Activated CD4-positive, alpha-beta T cell treated with anti-CD3 and anti-CD28 coated beads for 1 hour (primary cell): ENCODE measurements at regions not wholly inside any gene's neighbourhood (a gene's known extent, or its start where the extent isn't known, plus 50 kb on each side); places are given as distances from the start of the nearest gene placed in this dataset.
"Not testable (repeated sequence)": the region's sequence is repeated elsewhere in the genome, so short reads cannot be mapped to it uniquely, and the experiment has no call there.

Experiments
- DNase-seq: peaks from one replicate; pipeline ENCODE4 v3.0.0-alpha.2; 2020

DNA sequence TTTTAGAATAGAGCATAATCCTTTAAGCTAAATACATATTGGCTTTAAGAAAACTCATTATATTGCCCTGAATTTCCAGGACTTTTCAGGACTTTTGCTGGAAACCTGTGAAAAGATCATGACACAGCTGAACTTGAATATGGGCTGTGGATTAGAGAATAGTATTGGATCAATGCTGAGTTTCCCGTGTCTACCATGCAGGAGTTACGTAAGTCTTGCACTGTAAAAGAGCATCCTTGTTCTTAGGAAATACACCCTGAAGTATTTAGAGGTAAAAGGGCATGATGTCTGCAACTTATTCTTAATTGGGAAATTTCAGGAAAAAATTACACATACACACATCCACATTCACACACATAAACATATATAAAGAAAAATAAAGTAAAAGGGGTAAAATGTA, 82.1 kb downstream of the ZFP36L2 start:
- no peak for DNase-seq

DNA sequence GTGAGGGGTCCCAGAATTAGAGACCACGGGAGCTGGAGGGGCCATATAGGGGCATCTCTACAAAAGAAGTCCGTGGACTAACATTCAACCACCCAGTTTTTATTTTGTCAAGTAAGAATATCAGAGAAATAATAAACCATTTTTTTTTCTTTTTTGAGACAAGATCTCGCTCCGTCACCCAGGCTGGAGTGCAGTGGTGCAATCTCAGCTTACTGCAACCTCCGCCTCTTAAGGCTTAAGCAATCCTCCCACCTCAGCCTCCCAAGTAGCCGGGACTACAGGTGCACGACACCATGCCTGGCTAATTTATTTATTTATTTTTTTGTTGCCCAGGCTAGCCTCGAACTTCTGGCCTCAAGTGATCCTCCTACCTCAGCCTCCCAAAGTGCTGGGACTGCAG, 82.7 kb downstream of the ZFP36L2 start:
- DNase-seq, result no peak

DNA sequence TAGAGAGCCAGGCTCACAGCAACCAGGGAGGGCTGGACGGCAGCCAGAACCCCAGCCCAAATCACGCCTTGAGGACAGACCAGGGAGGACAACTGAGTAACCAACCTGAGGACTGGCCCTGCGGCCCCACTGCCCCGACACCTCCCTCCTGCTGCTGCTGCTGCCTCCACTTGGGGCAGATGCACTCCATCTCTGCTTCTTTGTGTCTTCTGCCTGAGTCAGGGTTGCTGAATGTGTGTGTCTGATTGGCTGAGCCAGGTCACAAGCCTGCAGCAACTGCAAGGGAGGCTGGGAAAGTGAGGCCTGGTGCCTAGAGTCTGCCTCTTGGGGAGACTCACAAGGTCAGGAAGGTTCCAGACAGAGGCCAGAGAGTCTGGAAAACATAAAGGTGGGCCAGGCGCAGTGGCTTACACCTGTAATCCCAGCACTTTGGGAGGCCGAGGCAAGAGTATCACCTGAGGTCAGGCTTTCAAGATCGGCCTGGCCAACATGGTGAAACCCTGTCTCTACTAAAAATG, 83.4 kb downstream of the ZFP36L2 start:
- DNase-seq, result no peak

DNA sequence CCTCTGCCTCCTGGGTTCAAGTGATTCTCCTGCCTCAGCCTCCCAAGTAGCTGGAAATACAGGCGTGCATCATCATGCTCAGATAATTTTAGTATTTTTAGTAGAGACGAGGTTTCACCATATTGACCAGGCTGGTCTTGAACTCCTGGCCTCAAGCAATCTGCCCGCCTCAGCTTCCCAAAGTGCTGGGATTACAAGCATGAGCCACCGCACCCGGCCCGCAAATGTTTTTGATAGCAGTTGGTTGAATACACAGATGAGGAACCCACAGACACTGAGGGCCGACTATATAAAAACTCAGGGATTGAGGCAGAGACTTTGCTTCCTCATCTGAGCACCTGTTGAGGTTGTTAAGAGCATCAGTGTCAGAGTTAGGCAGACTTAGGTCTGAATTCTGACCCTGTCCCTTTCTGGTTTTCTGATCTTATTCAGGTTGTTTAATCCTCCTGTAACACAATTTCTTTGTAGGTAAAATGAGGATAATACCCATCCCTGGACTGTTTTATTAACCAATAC, 84.7 kb downstream of the ZFP36L2 start:
- not testable (repeated sequence) for DNase-seq

DNA sequence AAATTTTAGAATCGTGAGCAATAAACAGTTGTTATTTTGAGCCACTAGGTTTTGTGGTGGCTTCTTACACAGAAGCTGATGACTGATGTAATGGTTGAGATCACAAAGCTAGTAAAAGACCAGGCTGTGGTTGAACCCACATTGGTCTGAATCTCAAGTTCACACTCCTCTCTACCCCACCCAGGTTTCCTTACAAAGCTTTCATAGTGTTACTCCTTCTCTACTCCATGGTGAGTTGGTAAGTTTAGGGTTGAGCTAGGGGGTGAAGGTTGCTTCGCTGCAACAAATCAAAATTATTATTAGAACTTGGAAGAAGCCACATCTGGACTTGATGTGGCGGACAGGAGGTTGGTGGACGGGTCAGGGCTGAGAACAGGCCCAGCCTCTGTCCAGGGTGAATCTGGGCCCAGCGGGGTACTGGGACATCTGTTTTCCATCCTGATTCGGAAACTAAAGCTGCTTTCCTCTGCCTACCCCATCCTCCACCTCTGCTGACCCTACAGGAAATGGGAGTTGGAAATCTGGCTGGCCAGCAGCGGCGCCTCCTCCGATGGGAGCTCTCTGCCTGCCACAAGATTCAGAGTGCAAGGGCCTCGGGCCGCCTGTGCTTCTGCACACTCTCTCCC, 86.3 kb downstream of the ZFP36L2 start:
- DNase-seq, result no peak

DNA sequence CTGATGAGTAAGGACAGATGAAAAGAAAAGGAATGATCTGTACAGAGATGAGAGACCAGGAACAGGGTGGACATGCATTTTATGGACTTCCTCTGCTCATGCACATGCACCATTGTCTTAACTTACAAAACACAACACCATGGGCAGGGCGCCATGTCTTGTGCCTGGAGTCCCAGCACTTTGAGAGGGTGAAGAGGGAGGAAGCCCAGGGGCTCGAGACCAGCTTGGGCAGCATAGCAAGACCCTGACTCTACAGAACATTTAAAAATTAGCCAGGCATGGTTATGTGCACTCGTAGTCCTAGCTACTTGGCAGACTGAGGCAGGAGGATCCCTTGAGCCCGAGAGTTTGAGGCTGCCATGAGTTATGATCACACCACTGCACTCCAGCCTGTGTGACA, 86.9 kb downstream of the ZFP36L2 start:
- DNase-seq, result no peak

DNA sequence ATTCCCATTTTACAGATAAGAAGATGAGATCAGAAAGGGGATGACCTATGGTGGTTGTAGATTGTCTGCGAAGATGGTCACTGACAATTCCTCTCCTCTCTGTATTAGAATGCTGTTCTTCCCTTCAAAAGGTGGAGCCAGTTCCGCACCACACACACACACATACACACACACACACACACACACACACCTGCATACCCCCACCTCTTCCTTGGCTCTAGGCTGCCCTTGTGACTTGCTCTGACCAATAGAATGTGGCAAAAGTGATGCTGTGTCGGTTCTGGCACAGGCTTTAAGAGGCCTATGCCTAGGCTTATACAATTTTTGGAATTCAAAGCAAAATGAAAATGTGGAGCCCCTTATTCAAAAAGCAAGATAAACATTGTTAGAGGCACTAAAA, 88.0 kb downstream of the ZFP36L2 start:
- no peak for DNase-seq

DNA sequence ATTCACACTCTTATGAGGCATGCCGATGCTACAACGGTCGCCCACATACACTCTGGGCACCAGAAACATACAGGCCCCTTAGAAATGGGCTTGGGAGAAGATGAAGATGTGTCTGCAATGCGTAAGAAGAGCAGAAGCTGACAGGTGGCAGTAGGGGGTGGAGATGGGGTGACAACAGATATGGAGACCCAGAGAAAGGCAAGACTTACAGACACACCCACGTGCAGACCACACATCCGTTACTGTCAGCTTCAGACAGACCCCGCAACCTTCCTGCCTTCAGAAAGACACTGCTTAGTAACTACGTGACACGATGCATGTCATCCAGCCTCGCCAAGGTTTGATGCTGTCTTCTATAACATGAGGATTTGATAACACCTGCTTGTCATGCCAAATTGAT, 89.5 kb downstream of the ZFP36L2 start:
- DNase-seq, result peak; percentile 65

DNA sequence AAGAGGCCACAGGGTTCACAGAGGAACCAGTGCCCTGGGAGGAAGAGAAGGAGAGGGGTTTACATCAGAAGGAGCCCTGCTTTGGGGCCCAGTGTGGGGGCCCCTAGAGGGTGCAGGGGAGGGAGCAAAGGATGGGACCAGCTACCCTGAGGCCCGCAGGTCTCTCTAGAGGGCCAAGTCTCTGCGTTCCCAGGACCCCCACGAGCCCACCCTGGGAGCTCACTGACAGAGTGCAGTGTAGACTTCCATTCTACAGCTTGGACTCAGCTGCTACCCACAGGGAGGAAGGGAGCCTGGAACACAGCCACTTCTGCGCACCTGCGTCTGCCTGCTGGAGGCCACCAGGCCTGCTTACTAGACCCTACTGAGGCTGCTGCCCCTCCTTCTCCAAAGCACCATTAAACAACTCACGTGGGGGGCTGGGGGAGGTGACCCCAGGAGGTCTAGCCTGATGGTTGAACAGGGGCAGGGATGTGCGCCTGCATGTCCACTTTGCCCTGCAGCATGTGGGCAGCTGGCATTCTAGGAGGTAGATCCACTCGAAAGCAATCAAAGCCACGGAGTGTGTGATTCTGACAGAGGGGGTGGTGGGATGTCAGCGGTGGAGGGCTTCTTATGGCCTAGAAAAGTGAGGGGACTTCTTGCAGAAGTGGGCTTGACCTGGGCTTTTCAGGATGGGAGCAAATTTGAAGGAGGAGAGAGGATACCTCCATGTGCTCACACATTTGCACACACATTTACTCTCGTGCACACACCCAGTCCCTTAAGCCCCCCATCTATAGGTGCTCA, 90.2 kb downstream of the ZFP36L2 start:
- no peak for DNase-seq

DNA sequence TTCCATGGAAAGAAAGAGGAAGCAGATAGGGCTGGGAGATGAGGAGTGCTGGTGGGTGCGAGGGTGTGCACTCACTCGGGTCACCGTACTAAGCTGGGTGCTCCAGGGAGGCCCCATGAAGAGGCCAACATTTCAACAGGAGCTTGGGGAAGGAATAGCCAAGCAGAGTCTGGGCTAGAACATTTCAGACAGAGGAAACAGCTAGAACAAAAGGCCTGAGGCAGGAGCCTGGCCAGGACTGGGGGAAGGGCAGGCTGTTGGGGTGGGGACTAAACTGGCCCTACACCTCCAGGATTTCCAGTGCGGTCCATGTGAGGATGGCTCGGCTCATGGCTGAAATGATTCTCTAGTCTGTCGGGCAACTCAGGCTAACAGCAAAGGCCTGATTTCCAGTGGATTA, 90.8 kb downstream of the ZFP36L2 start:
- no peak for DNase-seq

DNA sequence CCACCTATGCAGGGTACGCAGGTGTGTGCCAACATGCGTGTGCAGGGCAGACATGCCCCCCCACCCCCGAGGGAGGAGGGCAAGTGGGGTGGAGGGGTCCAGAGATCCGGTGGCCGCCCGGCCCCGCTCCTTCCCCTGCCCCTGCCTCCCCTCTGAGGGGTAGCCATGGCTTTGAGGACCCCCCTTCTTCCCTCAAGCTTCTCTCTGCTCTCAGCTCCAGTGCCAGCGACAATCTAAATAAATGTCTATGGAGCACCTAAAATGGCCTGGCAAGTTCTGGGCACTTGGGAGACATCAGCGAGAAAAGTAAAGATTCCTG, 91.9 kb downstream of the ZFP36L2 start:
- DNase-seq, result no peak

DNA sequence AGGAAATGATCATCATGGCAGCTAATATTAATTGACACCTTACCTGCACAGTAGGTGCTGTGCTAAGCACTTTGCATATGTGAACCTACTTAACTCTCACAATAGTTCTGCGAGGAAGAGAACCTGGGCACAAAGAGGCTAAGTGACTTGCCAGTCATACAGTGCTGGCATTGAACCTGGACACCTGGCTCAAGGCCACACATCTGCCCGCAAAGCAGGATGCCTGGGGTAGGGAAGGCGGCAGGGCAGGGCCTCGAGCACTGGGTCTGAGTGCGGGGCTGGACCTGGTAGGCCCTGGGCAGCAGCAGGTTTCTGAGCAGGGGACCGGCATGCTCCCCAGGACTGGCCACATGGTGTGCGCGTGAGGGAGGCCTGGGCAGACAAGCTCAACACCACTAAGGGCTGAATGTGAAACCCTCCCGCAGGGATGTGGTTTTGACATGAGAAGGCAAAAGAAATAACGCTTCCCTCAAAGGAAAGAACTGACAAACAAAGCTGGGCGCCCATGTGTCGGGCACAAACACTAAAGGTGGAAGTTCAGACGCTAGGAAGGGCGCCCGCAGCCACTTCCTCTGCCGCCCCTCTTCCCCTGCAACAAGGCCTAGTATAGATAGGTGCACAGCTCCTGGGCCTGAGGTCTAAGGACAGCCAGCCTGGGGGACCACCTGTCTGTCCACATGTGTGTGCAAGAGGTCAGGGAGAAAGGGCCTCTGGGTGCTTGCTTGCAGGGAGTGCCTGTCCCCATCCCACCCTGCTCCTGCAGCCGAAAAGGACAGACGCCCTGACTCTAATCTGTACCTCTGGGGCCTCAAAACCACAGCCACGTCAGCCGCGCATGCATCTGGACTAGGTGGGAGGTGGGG, 92.5 kb downstream of the ZFP36L2 start:
- peak; percentile 63 for DNase-seq

DNA sequence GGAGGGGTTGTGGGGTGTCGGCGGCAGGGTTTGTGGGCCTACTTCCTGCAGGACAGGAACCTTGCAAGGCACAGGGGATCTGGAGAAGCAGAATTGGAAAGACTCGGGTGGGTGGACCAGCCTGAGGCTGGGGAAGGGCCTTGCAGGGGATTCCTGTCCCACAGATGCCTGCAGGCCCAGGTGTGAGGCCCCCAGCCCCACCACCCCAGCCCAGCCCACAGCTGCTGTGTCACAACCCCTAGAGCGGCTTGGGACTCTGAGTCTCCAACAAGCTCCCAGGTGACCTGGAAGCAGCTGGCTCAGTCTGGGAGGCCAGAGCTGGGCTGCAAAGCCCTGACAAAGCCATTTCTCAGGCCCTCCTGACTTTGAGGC, 93.1 kb downstream of the ZFP36L2 start:
- DNase-seq, result no peak

DNA sequence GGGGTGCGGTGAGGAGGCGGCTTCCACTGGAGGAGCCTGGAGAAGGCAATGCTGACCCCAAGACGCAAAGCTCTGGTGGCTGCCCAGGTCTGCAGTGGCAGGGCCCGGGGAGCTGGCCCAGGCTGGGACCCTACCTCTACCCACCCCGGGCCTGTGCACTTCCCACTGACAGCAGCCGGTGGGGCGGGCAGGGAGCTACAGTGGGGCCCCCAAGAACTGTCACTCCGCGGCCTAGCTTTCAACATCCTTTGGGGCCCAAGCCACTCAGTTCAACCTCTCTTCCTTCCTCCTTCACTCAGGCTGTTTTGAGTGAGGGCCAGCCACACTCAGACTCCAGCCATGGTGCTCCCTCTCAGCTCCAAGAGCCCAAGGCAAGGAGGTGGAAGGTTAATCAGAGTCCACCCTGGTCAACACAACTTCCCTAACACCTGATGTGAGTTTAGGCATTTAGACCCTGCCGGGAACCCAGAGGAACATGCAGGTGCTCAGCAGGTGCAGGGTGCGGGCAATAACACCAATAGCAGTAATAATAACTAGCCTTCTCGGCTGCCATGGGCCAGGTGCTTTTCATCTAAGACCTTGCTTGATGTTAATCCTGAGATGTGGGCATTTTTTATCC, 93.6 kb downstream of the ZFP36L2 start:
- no peak for DNase-seq

DNA sequence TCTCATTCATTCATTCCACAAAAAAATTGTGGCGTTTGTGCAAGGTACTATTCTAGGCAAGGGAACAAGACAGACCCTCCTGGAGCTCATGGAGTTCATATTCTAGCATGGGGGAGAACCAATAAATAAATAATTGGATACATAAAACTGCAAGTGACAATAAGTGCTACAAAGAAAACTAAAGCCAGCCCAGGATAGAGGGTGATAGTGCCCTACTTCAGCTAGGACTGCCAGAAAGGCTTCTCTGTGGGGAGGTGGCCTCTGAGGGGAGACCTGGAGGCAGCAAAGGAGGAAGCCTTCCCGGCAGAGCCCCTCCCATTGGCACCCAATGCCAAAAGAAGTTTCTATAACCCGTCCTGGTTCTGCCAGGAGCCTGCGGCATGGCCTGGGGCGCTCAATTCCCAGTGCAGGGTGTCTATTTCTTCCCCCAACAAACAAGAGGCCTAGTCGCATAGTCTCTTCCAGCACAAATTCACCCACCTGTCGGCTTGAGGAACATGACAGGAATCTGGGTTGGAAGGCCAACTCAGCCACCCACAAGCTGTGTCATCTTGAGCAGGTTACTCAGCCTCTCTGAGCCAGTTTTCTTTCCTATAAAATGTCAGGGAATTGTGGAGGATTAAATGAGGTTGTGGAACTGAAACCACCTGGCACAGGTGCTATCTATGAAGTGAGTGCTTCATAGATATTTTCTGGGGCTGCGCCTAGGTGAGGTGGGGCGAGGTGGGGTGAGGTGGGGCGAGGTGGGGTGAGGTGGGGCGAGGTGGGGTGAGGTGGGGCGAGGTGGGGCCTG, 94.3 kb downstream of the ZFP36L2 start:
- no peak for DNase-seq

DNA sequence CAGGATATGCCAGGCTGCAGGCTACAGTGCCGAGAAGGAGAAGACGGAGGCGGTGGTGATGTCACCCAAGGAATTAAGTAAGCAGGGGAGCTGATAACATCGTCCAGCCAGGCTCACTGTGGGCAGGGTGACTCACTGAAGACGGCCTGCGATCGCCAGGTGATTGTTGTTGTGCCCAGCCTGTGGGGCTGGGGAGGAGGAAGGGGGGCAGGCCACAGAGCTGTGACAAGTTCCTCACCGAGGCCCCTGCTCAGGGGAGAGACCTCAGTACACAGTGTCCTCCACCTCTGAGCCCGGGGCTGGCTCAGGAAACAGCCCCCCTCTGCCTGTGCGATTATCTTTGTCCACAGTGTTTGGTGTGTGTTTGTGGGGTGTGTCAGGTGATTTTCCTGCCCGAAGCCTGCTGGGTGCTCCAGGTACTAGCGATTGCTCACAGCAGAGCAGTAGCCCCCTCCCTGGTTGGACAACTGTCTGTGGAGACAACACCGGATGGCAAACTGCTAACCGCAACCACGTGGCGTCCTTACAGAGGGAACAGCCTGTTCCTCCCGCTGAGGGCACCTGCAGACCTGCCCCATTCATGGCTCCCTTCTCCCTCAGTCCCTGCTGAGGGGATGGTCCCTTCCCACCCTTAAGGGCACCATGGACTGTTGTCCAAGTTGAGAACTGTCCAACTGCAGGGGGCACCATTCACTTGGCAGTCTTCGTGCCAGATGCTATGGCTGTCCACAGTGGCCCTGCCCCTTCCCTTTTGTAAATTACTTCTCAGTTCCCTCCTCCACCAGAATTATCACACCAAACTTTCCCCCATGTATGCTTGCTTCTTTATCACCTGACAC, 95.1 kb downstream of the ZFP36L2 start:
- DNase-seq, result peak; percentile 59

DNA sequence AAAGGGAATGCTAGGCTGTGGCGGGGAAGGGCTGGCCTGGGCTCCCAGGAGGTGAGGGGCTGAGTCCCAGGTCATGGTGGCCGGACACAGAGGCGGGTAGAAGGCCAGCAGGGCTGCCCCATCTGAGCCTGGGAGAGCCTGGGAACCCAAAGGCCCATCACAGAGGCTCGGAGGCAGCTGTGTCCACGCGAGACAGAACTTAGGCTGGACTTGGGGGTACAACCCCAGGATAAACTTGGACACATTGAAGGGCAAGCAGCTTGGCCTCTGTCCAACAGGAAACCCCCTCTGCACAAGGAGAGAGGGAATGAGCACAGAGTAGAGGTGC, 95.9 kb downstream of the ZFP36L2 start:
- DNase-seq, result no peak

DNA sequence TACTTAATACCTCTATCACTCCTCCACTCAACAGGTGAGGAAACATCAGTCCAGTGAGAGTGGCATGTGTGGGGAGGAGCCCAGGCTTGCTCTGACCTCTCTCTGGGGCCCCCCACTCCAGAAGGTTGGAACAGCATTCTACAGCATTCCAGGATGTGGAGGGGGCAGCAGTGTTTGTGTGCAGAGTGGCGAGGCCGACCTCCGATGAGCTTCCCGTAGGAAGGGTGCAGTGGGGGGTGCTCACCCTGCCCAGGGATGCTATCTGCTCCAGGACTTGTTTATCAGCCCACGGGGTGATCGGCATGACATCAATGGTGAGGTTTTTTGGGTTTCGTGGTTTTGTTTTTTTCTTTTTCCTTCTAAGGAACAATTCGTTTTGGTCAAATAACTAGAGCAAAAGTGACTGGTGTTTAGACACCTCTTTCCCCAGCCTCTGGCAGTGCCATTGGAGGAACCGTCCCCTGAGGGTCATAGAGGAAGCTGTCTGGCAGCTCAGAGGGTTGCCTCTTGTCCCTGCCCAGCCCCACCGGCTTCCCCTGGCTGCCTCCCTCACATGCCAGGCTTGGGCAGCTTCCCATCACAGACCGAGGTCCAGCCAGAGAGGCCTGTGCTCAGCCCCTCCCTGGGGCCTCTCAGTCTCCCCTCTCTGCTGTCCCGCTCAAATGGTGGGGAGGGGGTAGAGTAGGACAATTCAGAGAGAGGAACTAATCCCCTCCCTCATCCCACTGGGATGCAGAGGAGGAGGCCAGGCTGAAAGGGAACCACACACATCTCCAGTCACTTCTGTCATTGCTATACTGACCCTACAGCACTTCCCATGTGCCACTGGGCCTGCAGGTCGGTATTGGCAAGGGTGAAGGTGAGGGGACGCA, 96.5 kb downstream of the ZFP36L2 start:
- DNase-seq, result no peak

DNA sequence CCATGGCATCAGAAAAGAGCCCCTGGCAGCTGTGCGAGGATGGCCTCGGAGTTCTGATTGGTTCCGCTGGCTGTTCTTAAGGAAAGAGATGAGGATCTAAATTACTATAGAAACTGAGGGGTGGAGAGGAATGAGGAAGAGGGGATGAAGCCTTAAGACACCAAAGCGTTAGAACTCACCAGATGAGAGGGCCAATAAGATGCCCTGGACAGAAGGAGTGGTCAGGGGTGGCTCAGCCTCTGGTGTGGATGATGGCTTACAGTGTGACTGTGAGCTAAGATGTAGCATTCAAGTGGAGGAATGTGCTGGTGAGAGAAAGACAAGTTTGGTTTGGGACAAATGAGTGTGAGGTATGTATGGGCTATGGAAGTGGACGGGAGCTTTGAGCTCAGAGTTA, 97.8 kb downstream of the ZFP36L2 start:
- DNase-seq, result no peak

DNA sequence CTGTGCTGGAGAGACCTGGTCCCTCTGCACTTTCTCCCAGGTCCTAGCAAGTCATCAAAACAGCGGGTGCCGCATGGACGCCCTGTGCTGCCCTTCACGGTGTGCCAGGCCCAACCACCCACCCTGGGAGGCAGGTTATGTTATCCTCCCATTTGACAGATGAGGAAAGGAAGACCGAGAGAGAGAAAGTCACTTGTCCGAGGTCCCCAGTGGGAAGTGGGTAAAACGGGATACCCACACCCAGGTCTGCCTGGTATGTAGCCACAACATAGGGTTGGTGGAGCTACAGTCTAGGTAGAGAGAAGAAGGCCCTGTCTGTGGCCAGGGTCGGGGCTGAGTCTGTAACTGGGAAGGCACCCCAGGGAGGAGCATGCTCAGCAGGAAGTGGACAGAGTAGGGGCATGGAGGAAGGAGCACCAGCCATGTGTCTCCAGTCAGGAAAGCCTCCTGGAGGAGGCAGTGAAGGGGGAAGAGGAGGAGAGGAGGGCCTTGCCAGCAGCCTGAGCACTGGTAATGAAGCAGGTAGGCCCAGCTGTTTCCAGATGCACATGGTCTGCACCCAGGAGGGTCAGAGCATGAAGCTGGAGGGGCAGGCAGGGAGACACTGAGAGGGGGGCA, 98.4 kb downstream of the ZFP36L2 start:
- no peak for DNase-seq
